Parathyroid adenoma (tissue), 2 donors: ENCODE measurements at regions not wholly inside any gene's neighbourhood (a gene's known extent, or its start where the extent isn't known, plus 50 kb on each side); places are given as distances from the start of the nearest gene placed in this dataset.

Source experiments
- H2AFZ ChIP-seq: fragments of 300-600 bp; sonication (generic); one replicate; pipeline ENCODE4 v1.7.0; 2017; ENCODE audit warnings: antibody characterized with exemption, mild to moderate bottlenecking
- H3K27ac ChIP-seq: fragments of 300-600 bp; sonication (generic); one replicate; pipeline ENCODE4 v1.7.0; 2017
- H3K27me3 ChIP-seq: fragments of 300-600 bp; sonication (generic); one replicate; pipeline ENCODE4 v1.7.0; 2017; ENCODE audit warnings: low read length; ENCODE audit not compliant: control insufficient read depth, insufficient read depth
- H3K36me3 ChIP-seq: fragments of 300-600 bp; sonication (generic); one replicate; pipeline ENCODE4 v1.7.0; 2017; ENCODE audit warnings: low read length; ENCODE audit not compliant: control insufficient read depth, insufficient read depth
- H3K4me1 ChIP-seq: fragments of 300-600 bp; sonication (generic); one replicate; pipeline ENCODE4 v1.7.0; 2017; ENCODE audit warnings: control low read depth
- H3K4me2 ChIP-seq: fragments of 300-600 bp; sonication (generic); one replicate; pipeline ENCODE4 v1.7.0; 2017; ENCODE audit warnings: low read length
- H3K4me3 ChIP-seq: fragments of 300-600 bp; sonication (generic); one replicate; pipeline ENCODE4 v1.7.0; 2017; ENCODE audit warnings: low read depth, low read length
- H3K79me2 ChIP-seq: fragments of 300-600 bp; sonication (generic); one replicate; pipeline ENCODE4 v1.7.0; 2017; ENCODE audit warnings: control low read depth
- H3K9ac ChIP-seq: fragments of 300-600 bp; sonication (generic); one replicate; pipeline ENCODE4 v1.7.0; 2017; ENCODE audit warnings: mild to moderate bottlenecking
- H3K9me3 ChIP-seq: fragments of 300-600 bp; sonication (generic); one replicate; pipeline ENCODE4 v1.7.0; 2017; ENCODE audit warnings: low read length; ENCODE audit not compliant: control insufficient read depth
- CTCF ChIP-seq: fragments of 300-600 bp; sonication (generic); IDR thresholded peaks from one replicate; pipeline ENCODE4 v1.7.0; 2017; ENCODE audit warnings: antibody characterized with exemption, mild to moderate bottlenecking
- donor health status: primary hyperparathyroidism.

GRCh38 chr5:12119657-12120056, 215.4 kb upstream of the CTNND2 start:
- no peaks in the 10 kb centered on the region for H3K9me3 ChIP-seq
- H3K36me3 ChIP-seq = no peaks in the 10 kb centered on the region
- H3K27me3 ChIP-seq = no peaks in the 10 kb centered on the region
- no peak overlapping the region for H2AFZ ChIP-seq
- H3K79me2 ChIP-seq = no peaks in the 10 kb centered on the region
- TF ChIP-seq CTCF = no peak
- no peak overlapping the region for H3K4me3 ChIP-seq
- H3K4me2 ChIP-seq = no peak overlapping the region
- H3K4me1 ChIP-seq = no peaks in the 10 kb centered on the region
- H3K27ac ChIP-seq = no peak overlapping the region
- H3K9ac ChIP-seq = no peak overlapping the region

GRCh38 chr5:12114075-12114474, 209.8 kb upstream of the CTNND2 start:
- TF ChIP-seq CTCF = no peak
- no peak overlapping the region for H2AFZ ChIP-seq
- no peaks in the 10 kb centered on the region for H3K4me1 ChIP-seq
- H3K4me3 ChIP-seq = no peak overlapping the region
- no peak overlapping the region for H3K4me2 ChIP-seq
- no peak overlapping the region for H3K27ac ChIP-seq
- H3K27me3 ChIP-seq = no peaks in the 10 kb centered on the region
- H3K9me3 ChIP-seq = no peaks in the 10 kb centered on the region
- H3K9ac ChIP-seq = no peak overlapping the region
- H3K36me3 ChIP-seq = no peaks in the 10 kb centered on the region
- no peaks in the 10 kb centered on the region for H3K79me2 ChIP-seq

- no peak for TF ChIP-seq CTCF
Measured at GRCh38 chr5:12113062-12113461, 208.8 kb upstream of the CTNND2 start.

GRCh38 chr5:12111261-12111660, 207.0 kb upstream of the CTNND2 start:
- no peak overlapping the region for H2AFZ ChIP-seq
- no peak overlapping the region for H3K9ac ChIP-seq
- no peaks in the 10 kb centered on the region for H3K27me3 ChIP-seq
- H3K79me2 ChIP-seq = no peaks in the 10 kb centered on the region
- H3K4me2 ChIP-seq = no peak overlapping the region
- no peak overlapping the region for H3K4me3 ChIP-seq
- no peaks in the 10 kb centered on the region for H3K9me3 ChIP-seq
- TF ChIP-seq CTCF = no peak
- no peak overlapping the region for H3K27ac ChIP-seq
- H3K4me1 ChIP-seq = no peaks in the 10 kb centered on the region
- H3K36me3 ChIP-seq = no peaks in the 10 kb centered on the region

More at GRCh38 chr5:12113062-12113461, 208.8 kb upstream of the CTNND2 start:
- H3K4me3 ChIP-seq = no peak overlapping the region
- no peaks in the 10 kb centered on the region for H3K79me2 ChIP-seq
- no peaks in the 10 kb centered on the region for H3K9me3 ChIP-seq
- no peak overlapping the region for H3K4me2 ChIP-seq
- H3K27me3 ChIP-seq = no peaks in the 10 kb centered on the region
- H2AFZ ChIP-seq = no peak overlapping the region
- H3K36me3 ChIP-seq = no peaks in the 10 kb centered on the region
- H3K4me1 ChIP-seq = no peaks in the 10 kb centered on the region
- no peak overlapping the region for H3K9ac ChIP-seq
- H3K27ac ChIP-seq = no peak overlapping the region

GRCh38 chr5:12110629-12111028, 206.4 kb upstream of the CTNND2 start:
- no peaks in the 10 kb centered on the region for H3K27me3 ChIP-seq
- H3K9ac ChIP-seq = no peak overlapping the region
- H3K4me1 ChIP-seq = no peaks in the 10 kb centered on the region
- H3K9me3 ChIP-seq = no peaks in the 10 kb centered on the region
- no peak overlapping the region for H2AFZ ChIP-seq
- no peak for TF ChIP-seq CTCF
- H3K36me3 ChIP-seq = no peaks in the 10 kb centered on the region
- H3K4me3 ChIP-seq = no peak overlapping the region
- no peaks in the 10 kb centered on the region for H3K79me2 ChIP-seq
- H3K4me2 ChIP-seq = no peak overlapping the region
- no peak overlapping the region for H3K27ac ChIP-seq
